Fibroblast of pulmonary artery (primary cell): ENCODE measurements at regions not wholly inside any gene's neighbourhood (a gene's known extent, or its start where the extent isn't known, plus 50 kb on each side); places are given as distances from the start of the nearest gene placed in this dataset.

ENCODE experiments used
- DNase-seq: peaks from one replicate; pipeline ENCODE4 v3.0.0-alpha.2; 2010; ENCODE audit warnings: low read depth
- H3K4me3 ChIP-seq: replicated peaks from 2 replicates; pipeline ENCODE4 v1.5.1; 2011; ENCODE audit warnings: low read depth, mild to moderate bottlenecking, control low read depth, low read length, moderate library complexity
- TF ChIP-seq, protein P1 (sequence below): IDR thresholded peaks from 2 replicates; pipeline ENCODE4 v1.5.1; 2011; ENCODE audit warnings: mild to moderate bottlenecking, control low read depth, low read length, inconsistent platforms; ENCODE audit errors: missing control alignments

DNA sequence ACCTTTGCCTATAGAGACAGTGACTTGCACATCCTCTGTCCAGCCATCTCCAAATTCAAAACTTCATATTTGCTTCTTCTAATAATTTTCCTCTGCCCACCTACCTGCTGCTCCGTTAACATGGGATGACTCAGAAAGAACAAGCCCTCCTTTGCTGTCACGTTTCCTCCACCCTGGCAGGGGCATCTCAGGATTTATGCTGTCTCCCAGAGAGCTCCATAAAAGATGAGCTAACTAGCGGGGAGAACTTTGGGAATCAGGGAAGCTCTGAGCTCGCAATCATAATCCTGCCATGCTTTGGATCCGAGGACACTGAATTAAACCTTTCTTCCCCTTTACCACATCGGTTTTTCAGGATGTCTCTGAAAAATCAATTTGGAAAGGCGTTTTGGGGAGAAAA is 78.4 kb upstream of the FSTL4 start:
- no peak overlapping the region for H3K4me3 ChIP-seq
- TF ChIP-seq, protein P1, sequence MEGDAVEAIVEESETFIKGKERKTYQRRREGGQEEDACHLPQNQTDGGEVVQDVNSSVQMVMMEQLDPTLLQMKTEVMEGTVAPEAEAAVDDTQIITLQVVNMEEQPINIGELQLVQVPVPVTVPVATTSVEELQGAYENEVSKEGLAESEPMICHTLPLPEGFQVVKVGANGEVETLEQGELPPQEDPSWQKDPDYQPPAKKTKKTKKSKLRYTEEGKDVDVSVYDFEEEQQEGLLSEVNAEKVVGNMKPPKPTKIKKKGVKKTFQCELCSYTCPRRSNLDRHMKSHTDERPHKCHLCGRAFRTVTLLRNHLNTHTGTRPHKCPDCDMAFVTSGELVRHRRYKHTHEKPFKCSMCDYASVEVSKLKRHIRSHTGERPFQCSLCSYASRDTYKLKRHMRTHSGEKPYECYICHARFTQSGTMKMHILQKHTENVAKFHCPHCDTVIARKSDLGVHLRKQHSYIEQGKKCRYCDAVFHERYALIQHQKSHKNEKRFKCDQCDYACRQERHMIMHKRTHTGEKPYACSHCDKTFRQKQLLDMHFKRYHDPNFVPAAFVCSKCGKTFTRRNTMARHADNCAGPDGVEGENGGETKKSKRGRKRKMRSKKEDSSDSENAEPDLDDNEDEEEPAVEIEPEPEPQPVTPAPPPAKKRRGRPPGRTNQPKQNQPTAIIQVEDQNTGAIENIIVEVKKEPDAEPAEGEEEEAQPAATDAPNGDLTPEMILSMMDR = no peak
- DNase-seq = no peak

DNA sequence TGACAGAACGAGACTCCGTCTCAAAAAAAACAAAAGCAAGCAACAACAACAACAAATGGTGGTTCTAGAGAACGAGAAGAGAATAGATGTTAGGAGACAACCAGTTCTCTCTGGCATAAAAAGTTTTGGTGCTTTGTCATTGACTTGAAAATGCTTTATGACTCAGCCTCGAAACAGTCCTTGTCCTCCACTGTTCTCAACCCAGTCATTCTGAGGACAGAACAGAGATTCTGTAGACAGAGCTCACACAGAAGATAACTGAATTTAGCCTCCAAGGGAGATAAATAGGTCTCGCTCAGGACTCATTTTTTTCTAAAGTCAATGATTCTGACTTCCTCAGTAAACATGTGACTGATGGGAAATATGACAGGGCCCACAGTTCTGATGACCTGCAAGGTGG is 76.0 kb upstream of the FSTL4 start:
- H3K4me3 ChIP-seq = no peak overlapping the region
- DNase-seq = no peak
- TF ChIP-seq, protein P1 = no peak

DNA sequence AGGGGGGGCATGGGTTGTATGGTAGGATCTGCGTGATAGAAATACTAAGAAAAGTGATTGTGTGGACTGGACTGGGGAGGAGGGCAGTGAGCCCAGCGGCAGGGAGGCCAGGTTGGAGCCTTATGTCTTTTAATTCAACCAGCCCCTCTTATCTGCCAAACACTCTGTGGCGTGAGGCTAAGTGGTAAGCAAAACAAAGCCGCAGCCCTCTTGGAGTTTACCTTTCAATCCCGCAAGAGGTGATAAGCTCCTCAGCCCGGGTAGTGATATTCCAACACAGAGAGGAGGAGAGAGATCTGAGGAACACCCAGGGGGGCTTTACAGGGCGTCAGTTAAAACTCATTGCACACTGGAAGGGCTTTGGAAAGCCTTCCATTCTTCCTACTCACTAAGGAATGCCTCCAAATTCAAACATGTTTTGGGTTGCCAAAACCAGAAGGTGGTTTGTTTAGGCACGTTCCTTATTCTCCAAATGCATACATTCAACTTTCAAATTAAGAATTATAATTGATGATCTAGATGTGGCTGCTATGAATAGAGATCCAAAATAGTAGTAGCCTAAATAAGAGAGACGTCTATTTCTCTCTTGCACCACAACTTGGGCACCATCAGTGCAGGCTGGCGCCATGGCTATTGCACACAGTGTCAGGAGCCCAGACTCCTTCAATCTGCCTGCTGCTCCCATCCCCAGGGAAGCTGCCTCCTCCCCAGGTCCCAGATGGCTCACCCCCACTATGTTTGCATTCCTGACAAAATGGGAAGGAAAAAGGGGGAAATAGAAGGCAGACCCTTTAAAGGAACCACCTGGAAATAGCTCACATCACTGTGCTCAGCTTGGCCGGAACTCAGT is 75.1 kb upstream of the FSTL4 start:
- no peak for DNase-seq
- H3K4me3 ChIP-seq = no peak overlapping the region
- TF ChIP-seq, protein P1 = no peak

DNA sequence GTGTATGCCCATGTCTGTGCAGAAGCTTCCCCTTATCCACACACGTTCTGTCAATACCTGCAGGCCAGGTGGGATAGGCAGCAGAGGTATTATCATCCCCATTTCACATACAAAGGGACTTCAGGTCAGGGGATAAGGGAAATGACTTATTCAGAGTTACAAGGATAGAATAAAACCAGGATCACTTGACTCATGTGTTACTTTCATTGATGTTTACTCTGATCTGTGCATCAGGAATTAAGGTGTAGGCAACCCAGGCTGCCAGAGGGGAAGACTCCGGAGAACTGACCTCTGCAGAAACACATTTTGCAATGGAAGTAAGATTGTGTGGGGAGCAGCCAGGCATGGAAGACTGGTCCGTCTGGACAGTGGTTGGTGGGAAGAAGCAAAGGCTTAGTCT is 74.2 kb upstream of the FSTL4 start:
- DNase-seq = no peak
- TF ChIP-seq, protein P1 = no peak
- no peak overlapping the region for H3K4me3 ChIP-seq

DNA sequence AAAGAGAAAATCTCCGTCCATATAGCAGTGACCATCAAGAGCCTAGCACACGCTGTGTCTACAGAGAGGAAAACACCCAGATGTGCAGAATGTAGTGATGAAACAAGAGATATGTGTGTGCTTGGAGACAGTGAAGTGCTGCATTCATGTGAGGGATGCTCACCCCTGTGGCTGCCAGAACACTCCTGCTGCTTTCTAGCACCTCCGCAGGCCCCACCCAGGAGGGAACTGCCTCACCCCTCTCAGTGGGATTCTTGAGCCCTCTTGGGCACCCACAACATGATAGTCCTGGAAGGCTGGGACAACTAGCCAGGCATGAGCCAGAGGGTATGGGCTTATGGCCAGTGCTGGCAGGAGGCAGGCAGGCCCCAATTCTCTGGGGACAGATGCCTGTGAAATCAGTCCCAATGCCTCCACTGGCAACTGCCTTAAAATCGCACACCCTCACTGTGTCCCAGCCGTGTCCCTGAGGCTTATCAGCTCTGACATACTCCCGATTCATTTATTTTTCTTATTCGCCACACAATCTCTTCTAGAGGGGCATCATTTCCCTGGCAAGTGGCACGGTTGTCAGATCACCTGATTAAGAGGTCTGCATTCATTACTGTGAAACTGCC is 73.2 kb upstream of the FSTL4 start:
- DNase-seq = no peak
- H3K4me3 ChIP-seq = no peak overlapping the region
- TF ChIP-seq, protein P1 = no peak

DNA sequence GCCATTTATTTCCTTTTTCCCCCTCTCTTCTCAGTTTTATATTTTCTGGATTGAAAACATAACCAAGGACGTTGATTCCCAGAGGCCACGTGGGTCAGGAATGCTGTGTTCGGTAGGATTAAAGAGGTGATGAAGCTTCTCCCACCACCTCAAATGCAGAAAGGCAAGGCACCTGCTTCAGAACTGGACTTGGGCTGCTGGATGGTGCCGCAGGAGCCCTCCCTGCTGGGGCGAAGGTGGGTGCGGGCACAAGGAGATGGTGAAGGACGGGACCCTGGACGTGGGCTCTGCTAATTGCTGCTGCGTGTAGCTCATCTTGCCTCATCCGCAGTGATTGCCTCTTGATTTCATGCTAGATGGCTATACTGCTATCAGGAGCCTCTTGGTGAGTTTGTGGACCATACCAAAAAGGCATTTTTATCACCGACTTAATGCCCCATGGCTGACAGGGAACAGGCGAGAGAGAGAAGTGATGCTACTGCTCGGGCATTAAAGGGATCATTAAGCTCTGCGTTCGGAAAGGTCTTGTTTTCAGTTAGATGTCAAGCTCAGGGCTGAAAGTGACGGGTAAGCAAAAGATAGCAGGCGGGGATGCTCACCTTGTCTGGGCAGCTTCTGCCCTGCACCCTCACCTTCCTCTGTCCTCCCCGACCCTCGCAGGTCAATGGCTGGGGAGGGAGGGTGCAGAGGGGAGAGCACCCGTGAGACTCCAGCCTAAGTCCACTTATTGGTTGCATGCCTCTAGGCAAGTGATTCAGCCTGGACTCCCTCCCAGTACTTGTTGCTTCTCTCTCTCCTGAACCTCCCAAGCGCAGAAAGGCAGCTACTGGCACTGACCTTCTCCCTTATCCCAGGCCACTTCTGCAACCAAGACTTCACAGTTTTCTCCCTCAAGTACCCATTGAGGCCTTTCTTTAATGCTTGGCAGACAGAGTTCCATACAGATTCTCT is 71.6 kb upstream of the FSTL4 start:
- TF ChIP-seq, protein P1 = no peak
- H3K4me3 ChIP-seq = no peak overlapping the region
- DNase-seq = no peak
